Occipital lobe (tissue), 1 donor: ENCODE measurements at regions not wholly inside any gene's neighbourhood (a gene's known extent, or its start where the extent isn't known, plus 50 kb on each side); places are given as distances from the start of the nearest gene placed in this dataset.

Experiments used
- DNase-seq: peaks from one replicate; lab custom pipeline; 2025; lab: John Stamatoyannopoulos, UW

GRCh38 chr6:6836609-6837406 is 248.3 kb downstream of the LY86 start:
- DNase-seq: no peak

GRCh38 chr6:6837541-6838080 is 249.1 kb downstream of the LY86 start:
- no peak for DNase-seq

GRCh38 chr6:6840831-6841291 is 252.3 kb downstream of the LY86 start:
- DNase-seq: no peak

- no peak for DNase-seq
These were observed 253.1 kb downstream of the LY86 start for GRCh38 chr6:6841571-6841970.

GRCh38 chr6:6842291-6842690 is 253.8 kb downstream of the LY86 start:
- DNase-seq: no peak

- DNase-seq: no peak
These were observed 254.6 kb downstream of the LY86 start for GRCh38 chr6:6843057-6843627.

- DNase-seq: no peak
These were observed 255.3 kb downstream of the LY86 start for GRCh38 chr6:6843777-6844176.

GRCh38 chr6:6844530-6844929 is 256.0 kb downstream of the LY86 start:
- no peak for DNase-seq

- no peak for DNase-seq
These were observed 257.1 kb downstream of the LY86 start for GRCh38 chr6:6845603-6846002.

- DNase-seq: no peak
These were observed 259.1 kb downstream of the LY86 start for GRCh38 chr6:6847591-6847990.

GRCh38 chr6:6851059-6851948 is 256.5 kb upstream of the RREB1 start:
- peak; percentile 34 for DNase-seq

GRCh38 chr6:6851949-6852261 is 255.9 kb upstream of the RREB1 start:
- no peak for DNase-seq

- no peak for DNase-seq
These were observed 250.9 kb upstream of the RREB1 start for GRCh38 chr6:6856538-6857523.

GRCh38 chr6:6857528-6857927 is 250.2 kb upstream of the RREB1 start:
- DNase-seq: no peak

GRCh38 chr6:6858533-6858982 is 249.2 kb upstream of the RREB1 start:
- DNase-seq: no peak

- no peak for DNase-seq
These were observed 248.7 kb upstream of the RREB1 start for GRCh38 chr6:6859105-6859504.

GRCh38 chr6:6859722-6860121 is 248.0 kb upstream of the RREB1 start:
- no peak for DNase-seq

GRCh38 chr6:6860863-6861262 is 246.9 kb upstream of the RREB1 start:
- no peak for DNase-seq

- no peak for DNase-seq
These were observed 246.3 kb upstream of the RREB1 start for GRCh38 chr6:6861351-6861894.

- DNase-seq: no peak
These were observed 245.8 kb upstream of the RREB1 start for GRCh38 chr6:6861995-6862394.
